ENCODE measurements at regions not wholly inside any gene's neighbourhood (a gene's known extent, or its start where the extent isn't known, plus 50 kb on each side); places are given as distances from the start of the nearest gene placed in this dataset.

DNA sequence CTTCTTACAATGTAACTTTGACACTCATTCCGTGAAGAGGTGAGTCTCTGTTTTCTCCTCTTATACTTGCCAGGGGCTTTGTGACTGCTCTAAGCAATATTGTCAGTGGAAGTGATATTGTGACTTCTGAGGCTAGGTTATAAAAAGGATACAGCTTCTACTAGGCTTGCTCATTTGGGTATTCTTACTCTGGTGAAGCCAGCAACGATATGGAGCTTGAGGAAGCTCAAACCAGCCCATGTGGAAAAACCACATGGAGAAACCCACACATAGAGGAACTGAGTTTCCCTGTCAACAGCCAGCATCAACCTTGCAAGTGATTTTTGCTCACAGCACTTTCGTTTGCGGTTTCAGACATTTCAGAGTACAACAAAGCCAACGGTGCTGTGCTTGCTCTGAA, 149.6 kb upstream of the SEMA3E start:
- TF ChIP-seq POLR2AphosphoS5 (IDR thresholded peaks at IDR 0.05; ENCODE audit: low read depth, low read length) = no peak
- no peak for TF ChIP-seq POLR2A (IDR thresholded peaks at IDR 0.05; ENCODE audit: low read depth, low read length)
- TF ChIP-seq TAF1 (IDR thresholded peaks at IDR 0.05; ENCODE audit: borderline replicate concordance, low read depth, low read length) = no peak

All from GM12892 (cell line).